Suprapubic skin (tissue), 4 donors: ENCODE measurements at regions not wholly inside any gene's neighbourhood (a gene's known extent, or its start where the extent isn't known, plus 50 kb on each side); places are given as distances from the start of the nearest gene placed in this dataset.
"Not testable (repeated sequence)": the region's sequence is repeated elsewhere in the genome, so short reads cannot be mapped to it uniquely, and the experiment has no call there.

Source experiments
- DNase-seq, 2 donors: peaks; one replicate each; pipeline ENCODE4 v3.0.0-alpha.2; 2019; ENCODE audit warnings: low spot score in 2 of 2
- H3K27ac ChIP-seq: fragments of 200-600 bp; sonication (generic); one replicate; pipeline ENCODE4 v1.5.1; 2019
- H3K27me3 ChIP-seq: fragments of 200-600 bp; sonication (generic); one replicate; pipeline ENCODE4 v1.5.1; 2019
- H3K36me3 ChIP-seq: fragments of 200-600 bp; sonication (generic); one replicate; pipeline ENCODE4 v1.5.1; 2019
- H3K4me1 ChIP-seq: fragments of 200-600 bp; sonication (generic); one replicate; pipeline ENCODE4 v1.5.1; 2019
- H3K4me3 ChIP-seq: fragments of 200-600 bp; sonication (generic); one replicate; pipeline ENCODE4 v1.5.1; 2019; ENCODE audit warnings: mild to moderate bottlenecking
- H3K9me3 ChIP-seq: fragments of 200-600 bp; sonication (generic); one replicate; pipeline ENCODE4 v1.5.1; 2019
- CTCF ChIP-seq, 2 donors: fragments of 200-600 bp in 1 of 2; fragments of 450-650 bp in 1 of 2; sonication (generic) in 1 of 2; IDR thresholded peaks; one replicate each; pipeline ENCODE4 v1.5.1; 2016 to 2019; ENCODE audit warnings: antibody characterized with exemption in 2 of 2, mild to moderate bottlenecking in 1 of 2, moderate library complexity in 1 of 2
- EP300 ChIP-seq: sonication (generic); formaldehyde crosslinking; IDR thresholded peaks from one replicate; pipeline ENCODE4 v1.6.1; 2017; ENCODE audit warnings: antibody characterized with exemption
- POLR2A ChIP-seq, 2 donors: fragments of 450-650 bp; IDR thresholded peaks; one replicate each; pipeline ENCODE4 v1.6.1; 2017; ENCODE audit warnings: antibody characterized with exemption in 2 of 2, mild to moderate bottlenecking in 2 of 2, moderate library complexity in 2 of 2
- POLR2AphosphoS5 ChIP-seq, 3 donors: sonication (generic); formaldehyde crosslinking; IDR thresholded peaks; one replicate each; pipeline ENCODE4 v1.6.1; 2017; ENCODE audit warnings: antibody characterized with exemption in 3 of 3
- WGBS: methylation state at CpG from one replicate; pipeline ENCODE4 v1.1.5; 2018; 5-methylcytosine and 5-hydroxymethylcytosine counted together

- 27% methylated on average over 3 of the region's 3 CpGs for WGBS
Measured at GRCh38 chr6:137933696-137934095, 66.6 kb downstream of the TNFAIP3 start.

GRCh38 chr6:137936798-137937197 is 69.7 kb downstream of the TNFAIP3 start:
- Histone ChIP-seq H3K4me1 (peaks cover 13% of the 10 kb centered on the region), H3K4me3 (no peak overlapping the region)
- TF ChIP-seq POLR2AphosphoS5 (IDR thresholded peaks at IDR 0.05) (no peak), POLR2A (IDR thresholded peaks at IDR 0.05) (no peak), CTCF (IDR thresholded peaks at IDR 0.05) (no peak), EP300 (no peak)

More at GRCh38 chr6:137933696-137934095, 66.6 kb downstream of the TNFAIP3 start:
- Histone ChIP-seq H3K4me1 (peaks cover 13% of the 10 kb centered on the region), H3K27me3 (no peaks in the 10 kb centered on the region), H3K4me3 (no peak overlapping the region), H3K9me3 (peaks cover 4% of the 10 kb centered on the region), H3K27ac (no peak overlapping the region), H3K36me3 (no peaks in the 10 kb centered on the region)
- no peak for TF ChIP-seq POLR2A (IDR thresholded peaks at IDR 0.05)
- TF ChIP-seq POLR2AphosphoS5 (IDR thresholded peaks at IDR 0.05): peak in 1 of 3 donors; percentile 24
- DNase-seq: peak in 1 of 2 donors; percentile 71

DNA sequence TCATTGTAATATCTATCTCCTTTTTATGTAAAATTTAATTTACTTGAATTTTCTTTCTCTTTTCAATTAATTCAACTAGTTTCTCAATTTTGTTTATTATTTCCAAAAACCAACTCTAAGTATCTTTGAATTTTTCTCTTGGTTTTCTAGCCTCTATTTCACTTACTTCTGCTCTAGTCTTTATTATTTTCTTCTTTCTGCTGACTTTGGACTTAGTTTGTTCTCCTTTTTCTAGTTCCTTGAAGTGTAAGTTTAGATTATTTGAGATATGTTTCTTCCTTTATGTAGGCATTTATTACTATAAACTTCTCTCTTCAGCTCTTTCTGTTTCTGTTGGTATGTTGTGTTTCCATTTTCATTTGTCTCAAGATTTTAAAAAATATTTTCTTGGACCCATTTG is 70.8 kb downstream of the TNFAIP3 start:
- DNase-seq: no peak
- H3K4me3 ChIP-seq: no peak overlapping the region

More at GRCh38 chr6:137936798-137937197, 69.7 kb downstream of the TNFAIP3 start:
- H3K27me3 ChIP-seq: no peaks in the 10 kb centered on the region
- no peaks in the 10 kb centered on the region for H3K36me3 ChIP-seq
- H3K27ac ChIP-seq: no peak overlapping the region
- H3K9me3 ChIP-seq: peaks cover 6% of the 10 kb centered on the region
- DNase-seq: no peak

GRCh38 chr6:137938770-137939379 is 71.8 kb downstream of the TNFAIP3 start:
- Histone ChIP-seq H3K4me1 (peaks cover 13% of the 10 kb centered on the region), H3K36me3 (no peaks in the 10 kb centered on the region), H3K4me3 (no peak overlapping the region), H3K9me3 (peaks cover 6% of the 10 kb centered on the region), H3K27ac (no peak overlapping the region), H3K27me3 (no peaks in the 10 kb centered on the region)
- TF ChIP-seq CTCF (IDR thresholded peaks at IDR 0.05): no peak
- no peak for TF ChIP-seq POLR2AphosphoS5 (IDR thresholded peaks at IDR 0.05)
- WGBS: 95% methylated on average over 1 of the region's 1 CpG
- no peak for DNase-seq

More for the DNA sequence above, 70.8 kb downstream of the TNFAIP3 start:
- Histone ChIP-seq H3K27ac (no peak overlapping the region), H3K27me3 (no peaks in the 10 kb centered on the region), H3K9me3 (peaks cover 6% of the 10 kb centered on the region), H3K36me3 (no peaks in the 10 kb centered on the region), H3K4me1 (peaks cover 13% of the 10 kb centered on the region)
- TF ChIP-seq EP300 (no peak), POLR2A (IDR thresholded peaks at IDR 0.05) (no peak), CTCF (IDR thresholded peaks at IDR 0.05) (no peak), POLR2AphosphoS5 (IDR thresholded peaks at IDR 0.05) (no peak)

GRCh38 chr6:137941995-137942394 is 74.9 kb downstream of the TNFAIP3 start:
- no peak overlapping the region for H3K27ac ChIP-seq
- peaks cover 22% of the 10 kb centered on the region for H3K4me1 ChIP-seq
- no peak overlapping the region for H3K4me3 ChIP-seq
- no peaks in the 10 kb centered on the region for H3K27me3 ChIP-seq
- no peaks in the 10 kb centered on the region for H3K36me3 ChIP-seq
- no peak for TF ChIP-seq EP300
- no peak for TF ChIP-seq POLR2AphosphoS5 (IDR thresholded peaks at IDR 0.05)
- TF ChIP-seq POLR2A (IDR thresholded peaks at IDR 0.05): no peak
- TF ChIP-seq CTCF (IDR thresholded peaks at IDR 0.05): no peak
- peaks cover 6% of the 10 kb centered on the region for H3K9me3 ChIP-seq
- DNase-seq: no peak
- 87% methylated on average over 2 of the region's 2 CpGs for WGBS

DNA sequence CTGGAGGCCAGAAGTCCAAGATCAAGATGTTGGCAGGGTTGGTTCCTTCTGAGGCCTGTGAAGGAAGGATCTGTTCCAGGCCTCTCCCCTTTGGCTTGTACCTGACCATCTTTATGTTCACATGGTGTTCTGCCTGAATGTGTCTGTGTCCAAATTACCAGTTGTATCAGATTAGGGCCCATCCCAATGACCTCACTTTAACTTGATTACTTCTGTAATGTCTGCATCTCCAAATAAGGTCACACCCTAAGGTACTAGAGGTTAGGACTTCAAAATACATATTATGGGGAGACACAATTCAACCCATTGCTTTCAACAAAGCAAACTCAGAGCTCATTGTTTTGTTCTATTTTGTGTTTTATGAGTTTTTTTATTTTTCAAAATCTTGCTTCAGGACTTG is 75.7 kb downstream of the TNFAIP3 start:
- Histone ChIP-seq H3K4me1 (peaks cover 22% of the 10 kb centered on the region), H3K27ac (no peak overlapping the region), H3K9me3 (peaks cover 6% of the 10 kb centered on the region), H3K4me3 (no peak overlapping the region), H3K36me3 (no peaks in the 10 kb centered on the region), H3K27me3 (no peaks in the 10 kb centered on the region)
- TF ChIP-seq CTCF (IDR thresholded peaks at IDR 0.05) (no peak), POLR2AphosphoS5 (IDR thresholded peaks at IDR 0.05) (no peak), EP300 (no peak), POLR2A (IDR thresholded peaks at IDR 0.05) (no peak)
- DNase-seq: no peak

GRCh38 chr6:137944381-137944780 is 77.3 kb downstream of the TNFAIP3 start:
- Histone ChIP-seq H3K27ac (peak overlapping the region; percentile 54), H3K4me1 (peaks cover 22% of the 10 kb centered on the region)
- not testable (repeated sequence) for H3K4me3 ChIP-seq, H3K9me3 ChIP-seq, H3K27me3 ChIP-seq, H3K36me3 ChIP-seq, DNase-seq
- 22% methylated on average over 3 of the region's 3 CpGs for WGBS
